Muscle layer of colon (tissue), 2 donors: ENCODE measurements at regions not wholly inside any gene's neighbourhood (a gene's known extent, or its start where the extent isn't known, plus 50 kb on each side); places are given as distances from the start of the nearest gene placed in this dataset.
"Not testable (repeated sequence)": the region's sequence is repeated elsewhere in the genome, so short reads cannot be mapped to it uniquely, and the experiment has no call there.

Experiments used
- H3K27ac ChIP-seq: one replicate; pipeline ENCODE4 v1.7.0; 2013; ENCODE audit warnings: low read depth, mild to moderate bottlenecking, low read length, moderate library complexity
- H3K27me3 ChIP-seq, 2 donors: one replicate each; pipeline ENCODE4 v1.7.0; 2013; ENCODE audit warnings: low read length in 2 of 2, mild to moderate bottlenecking in 2 of 2; ENCODE audit not compliant: insufficient read depth in 2 of 2, control insufficient read depth in 1 of 2
- H3K36me3 ChIP-seq: one replicate; pipeline ENCODE4 v1.7.0; 2013; ENCODE audit warnings: mild to moderate bottlenecking, low read length; ENCODE audit not compliant: insufficient read depth
- H3K4me1 ChIP-seq: one replicate; pipeline ENCODE4 v1.7.0; 2013; ENCODE audit warnings: mild to moderate bottlenecking, low read length; ENCODE audit not compliant: insufficient read depth
- H3K4me3 ChIP-seq, 2 donors: one replicate each; pipeline ENCODE4 v1.7.0; 2013; ENCODE audit warnings: low read length in 2 of 2, low read depth in 1 of 2, mild to moderate bottlenecking in 1 of 2, moderate library complexity in 1 of 2
- H3K9ac ChIP-seq: one replicate; pipeline ENCODE4 v1.7.0; 2013; ENCODE audit warnings: low read length
- H3K9me3 ChIP-seq: one replicate; pipeline ENCODE4 v1.7.0; 2013; ENCODE audit warnings: mild to moderate bottlenecking, low read length
- donor health status: abdominal sarcoma.
- donor health status: Adenocarcinoma of cecum.

DNA sequence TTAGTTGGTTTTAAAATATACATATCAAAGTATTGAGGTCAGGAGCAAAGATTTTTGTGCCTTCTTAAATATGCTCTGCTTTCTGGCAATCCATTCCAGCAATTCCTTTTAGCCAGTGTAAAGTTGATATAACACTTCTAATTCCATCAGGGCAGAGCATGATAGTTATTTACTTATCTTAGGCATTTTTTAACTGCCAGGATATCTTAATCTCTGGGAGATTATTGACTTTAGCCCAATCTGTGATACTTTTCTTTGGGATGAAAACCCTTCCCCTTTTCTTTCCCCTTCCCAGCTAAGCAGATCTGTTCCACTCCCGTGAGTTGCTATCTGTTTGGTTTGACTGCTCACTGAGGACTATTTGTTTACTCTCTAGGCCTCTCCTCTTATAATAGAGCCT is 168.7 kb upstream of the RSPO3 start:
- Histone ChIP-seq H3K9ac (no peak overlapping the region), H3K36me3 (no peaks in the 10 kb centered on the region), H3K27me3 (no peaks in the 10 kb centered on the region), H3K4me1 (no peaks in the 10 kb centered on the region), H3K27ac (no peak overlapping the region), H3K9me3 (no peaks in the 10 kb centered on the region), H3K4me3 (no peak overlapping the region)

DNA sequence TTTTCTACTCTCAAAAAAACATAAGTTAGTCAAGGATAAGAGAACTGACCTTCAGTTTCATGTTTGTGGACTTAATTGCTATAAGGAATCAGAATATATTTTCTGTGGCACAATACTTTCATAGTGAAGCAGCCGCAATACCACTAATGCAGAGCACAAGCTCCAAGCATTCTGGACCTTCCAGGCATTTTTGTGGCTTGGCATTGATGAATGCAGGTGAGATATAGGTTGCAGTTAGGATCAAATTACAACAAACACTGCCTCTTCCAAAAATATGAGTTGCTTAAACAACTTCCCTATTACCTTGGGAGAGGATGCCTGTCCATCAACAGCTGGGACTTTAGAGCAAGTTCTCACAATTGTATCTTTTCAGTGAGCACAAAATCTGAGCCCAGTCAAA is 162.8 kb upstream of the RSPO3 start:
- H3K36me3 ChIP-seq: no peaks in the 10 kb centered on the region
- no peaks in the 10 kb centered on the region for H3K9me3 ChIP-seq
- no peaks in the 10 kb centered on the region for H3K4me1 ChIP-seq
- H3K4me3 ChIP-seq: no peak overlapping the region
- H3K27me3 ChIP-seq: no peaks in the 10 kb centered on the region
- no peak overlapping the region for H3K9ac ChIP-seq
- no peak overlapping the region for H3K27ac ChIP-seq

DNA sequence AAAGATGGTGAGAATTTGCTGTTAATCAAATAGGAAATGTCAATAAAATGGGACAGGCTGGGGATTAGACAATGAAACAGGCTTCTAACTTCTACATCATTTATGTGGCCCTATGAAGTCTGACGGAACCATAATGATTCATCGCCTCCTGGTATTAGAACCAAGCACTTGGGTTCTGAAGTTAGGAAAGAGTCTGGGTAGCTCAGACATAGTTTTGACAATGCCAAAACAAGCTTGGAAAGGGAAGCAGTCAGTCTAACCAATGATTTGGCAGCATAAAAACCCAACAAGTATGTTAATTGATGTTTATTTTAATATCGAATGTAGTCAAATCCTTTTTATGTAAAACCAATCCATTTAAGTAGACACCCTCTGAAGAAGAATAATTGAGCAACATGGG is 160.8 kb upstream of the RSPO3 start:
- Histone ChIP-seq H3K27ac (no peak overlapping the region), H3K4me1 (no peaks in the 10 kb centered on the region), H3K36me3 (no peaks in the 10 kb centered on the region), H3K9me3 (no peaks in the 10 kb centered on the region), H3K27me3 (no peaks in the 10 kb centered on the region), H3K9ac (no peak overlapping the region), H3K4me3 (no peak overlapping the region)

DNA sequence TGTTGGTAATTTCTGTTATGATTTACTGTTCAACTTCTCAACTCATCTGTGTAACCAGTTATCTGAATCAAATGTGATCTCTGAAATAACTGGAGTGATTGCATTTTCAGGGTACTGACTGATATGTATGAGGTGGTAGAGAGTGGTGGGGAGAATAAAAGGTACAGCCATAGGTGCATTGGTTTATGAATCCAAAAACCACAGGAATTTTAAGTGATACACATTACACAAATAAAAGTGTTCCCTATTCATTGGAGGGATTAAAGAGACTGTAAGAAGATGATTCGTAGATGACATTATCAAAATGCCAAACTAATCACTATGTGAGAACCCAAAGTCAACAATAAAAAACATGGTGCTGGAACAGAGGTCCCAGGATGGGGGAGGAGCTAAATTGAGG is 158.7 kb upstream of the RSPO3 start:
- Histone ChIP-seq H3K4me3 (no peak overlapping the region), H3K9ac (no peak overlapping the region), H3K27me3 (no peaks in the 10 kb centered on the region), H3K27ac (no peak overlapping the region), H3K36me3 (no peaks in the 10 kb centered on the region), H3K9me3 (no peaks in the 10 kb centered on the region), H3K4me1 (no peaks in the 10 kb centered on the region)

DNA sequence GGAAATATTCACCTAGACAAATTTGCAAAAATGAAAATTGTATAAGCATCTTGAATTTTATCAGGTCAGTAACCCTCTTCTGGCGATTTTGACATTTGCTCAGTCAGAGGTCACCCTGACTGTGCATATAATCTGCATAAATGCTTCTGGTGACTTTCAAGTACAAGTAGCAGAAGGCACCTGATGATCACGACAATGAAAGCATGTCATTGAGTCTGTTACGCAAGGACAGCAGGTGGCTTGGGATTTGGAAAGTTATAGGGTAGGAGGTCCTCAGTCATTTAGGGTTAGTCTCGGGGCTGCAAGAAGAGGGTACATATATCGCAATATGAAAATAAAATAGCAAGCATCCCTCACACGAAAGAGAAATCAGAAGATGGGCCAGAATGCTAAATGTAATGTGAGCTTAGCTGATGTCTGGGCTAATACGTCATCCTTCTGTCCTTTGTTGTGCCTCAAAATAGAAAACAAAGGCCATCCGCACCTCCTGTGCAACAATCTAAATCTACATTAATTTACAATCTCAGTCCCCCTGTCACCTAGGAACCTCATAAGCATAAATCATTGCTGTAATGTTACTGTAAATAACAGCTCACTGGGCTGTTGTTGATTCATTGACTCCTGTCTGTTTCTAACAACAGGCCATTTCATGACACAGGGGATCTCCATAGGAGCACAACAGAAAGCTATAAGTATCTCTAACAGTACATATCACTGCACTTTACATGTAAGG is 155.2 kb upstream of the RSPO3 start:
- Histone ChIP-seq H3K9me3 (no peaks in the 10 kb centered on the region), H3K4me3 (no peak overlapping the region), H3K36me3 (no peaks in the 10 kb centered on the region), H3K27me3 (no peaks in the 10 kb centered on the region), H3K9ac (no peak overlapping the region), H3K4me1 (no peaks in the 10 kb centered on the region), H3K27ac (no peak overlapping the region)

DNA sequence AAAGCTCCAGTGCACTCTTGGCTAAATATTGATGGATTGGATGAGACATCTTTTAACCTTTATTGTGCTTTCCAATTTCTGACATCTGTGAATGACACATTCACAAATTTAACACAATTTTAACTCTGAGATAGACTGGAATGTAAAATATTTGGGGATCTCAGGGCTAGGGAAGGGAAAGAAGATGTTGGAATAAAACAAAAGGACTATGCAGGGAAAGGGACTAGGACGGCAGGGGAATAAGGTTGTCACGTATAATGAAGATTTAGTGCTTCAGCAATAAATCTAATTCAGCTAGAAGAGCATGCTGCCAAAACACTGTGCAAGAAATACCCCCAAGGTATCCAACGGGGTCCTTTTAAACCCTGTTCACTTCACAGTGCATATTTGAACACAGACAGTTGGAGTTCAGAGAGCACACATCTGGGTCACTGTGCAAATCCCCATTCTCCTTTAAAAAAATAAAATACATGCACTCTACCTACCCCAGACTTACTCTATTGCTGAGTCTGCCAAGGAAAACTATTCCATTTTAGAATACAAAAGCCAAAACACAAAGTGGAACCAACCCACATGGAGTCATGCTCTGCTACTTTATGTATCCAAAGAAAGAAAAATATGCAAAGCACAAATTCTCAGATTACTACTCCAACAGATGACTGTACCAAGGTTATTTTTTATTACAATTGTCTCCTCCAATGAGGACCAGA is 151.0 kb upstream of the RSPO3 start:
- Histone ChIP-seq H3K9me3 (no peaks in the 10 kb centered on the region), H3K4me1 (no peaks in the 10 kb centered on the region), H3K4me3 (no peak overlapping the region), H3K27ac (no peak overlapping the region), H3K27me3 (no peaks in the 10 kb centered on the region), H3K36me3 (no peaks in the 10 kb centered on the region), H3K9ac (no peak overlapping the region)

DNA sequence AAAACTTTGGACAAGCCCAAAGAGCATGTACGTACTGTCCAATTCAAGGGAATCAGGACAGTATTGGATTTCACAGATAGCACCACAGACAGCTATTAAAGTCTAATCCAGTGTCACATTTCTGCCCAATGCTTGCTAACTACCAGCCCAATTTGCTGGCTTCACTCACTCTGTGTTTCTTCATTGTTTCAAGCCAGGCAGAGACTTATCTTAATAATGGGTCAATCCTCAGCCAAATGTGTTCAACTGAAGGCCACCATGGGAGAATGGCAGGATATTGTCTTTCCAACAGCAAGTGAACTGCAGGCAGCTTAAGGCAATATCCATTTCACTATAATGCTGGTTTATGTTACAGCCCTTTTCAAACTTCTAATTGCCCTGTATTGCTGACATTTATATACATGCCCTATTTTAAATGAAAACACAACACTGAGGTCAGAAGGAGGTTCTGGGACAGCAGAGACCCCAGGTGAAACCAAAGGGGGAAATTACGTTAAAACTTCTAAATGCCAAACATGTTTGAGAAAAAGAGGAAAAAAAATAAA is 142.1 kb upstream of the RSPO3 start:
- Histone ChIP-seq H3K27ac (no peak overlapping the region), H3K9ac (no peak overlapping the region), H3K4me3 (no peak overlapping the region), H3K9me3 (no peaks in the 10 kb centered on the region), H3K36me3 (no peaks in the 10 kb centered on the region), H3K4me1 (no peaks in the 10 kb centered on the region), H3K27me3 (no peaks in the 10 kb centered on the region)

DNA sequence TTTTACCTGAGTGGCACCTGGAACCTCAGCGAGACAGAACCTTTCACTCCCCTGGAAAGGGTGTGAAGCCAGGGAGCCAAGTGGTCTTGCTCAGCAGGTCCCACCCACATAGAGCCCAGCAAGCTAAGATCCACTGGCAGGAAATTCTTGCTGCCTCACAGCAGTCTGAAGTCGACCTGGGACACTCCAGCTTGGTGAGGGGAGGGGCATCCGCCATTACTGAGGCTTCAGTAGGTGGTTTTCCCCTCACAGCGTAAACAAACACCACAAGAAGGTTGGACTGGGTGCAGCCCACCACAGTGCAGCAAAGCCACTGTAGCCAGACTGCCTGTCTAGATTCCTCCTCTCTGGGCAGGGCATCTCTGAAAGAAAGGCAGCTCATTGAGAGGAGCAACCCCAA is 134.7 kb upstream of the RSPO3 start:
- no peaks in the 10 kb centered on the region for H3K9me3 ChIP-seq

DNA sequence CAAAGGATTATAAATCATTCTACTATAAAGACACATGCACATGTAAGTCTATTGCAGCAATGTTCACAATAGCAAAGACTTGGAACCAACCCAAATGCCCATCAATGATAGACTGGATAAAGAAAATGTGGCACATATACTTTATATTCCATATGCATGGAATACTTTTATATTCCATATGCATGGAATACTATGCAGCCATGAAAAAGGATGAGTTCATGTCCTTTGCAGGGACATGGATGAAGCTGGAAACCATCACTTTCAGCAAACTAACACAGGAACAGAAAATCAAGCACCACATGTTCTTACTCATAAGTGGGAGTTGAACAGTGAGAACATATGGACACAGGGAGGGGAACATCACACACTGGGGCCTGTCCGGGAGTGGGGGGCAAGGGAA is 130.3 kb upstream of the RSPO3 start:
- H3K9ac ChIP-seq, H3K4me1 ChIP-seq, H3K36me3 ChIP-seq, H3K27ac ChIP-seq, H3K27me3 ChIP-seq, H3K4me3 ChIP-seq, H3K9me3 ChIP-seq: not testable (repeated sequence)

More for the DNA sequence above, 134.7 kb upstream of the RSPO3 start:
- no peak overlapping the region for H3K27ac ChIP-seq
- no peaks in the 10 kb centered on the region for H3K36me3 ChIP-seq
- no peaks in the 10 kb centered on the region for H3K4me1 ChIP-seq
- no peaks in the 10 kb centered on the region for H3K27me3 ChIP-seq
- no peak overlapping the region for H3K9ac ChIP-seq
- H3K4me3 ChIP-seq: no peak overlapping the region

DNA sequence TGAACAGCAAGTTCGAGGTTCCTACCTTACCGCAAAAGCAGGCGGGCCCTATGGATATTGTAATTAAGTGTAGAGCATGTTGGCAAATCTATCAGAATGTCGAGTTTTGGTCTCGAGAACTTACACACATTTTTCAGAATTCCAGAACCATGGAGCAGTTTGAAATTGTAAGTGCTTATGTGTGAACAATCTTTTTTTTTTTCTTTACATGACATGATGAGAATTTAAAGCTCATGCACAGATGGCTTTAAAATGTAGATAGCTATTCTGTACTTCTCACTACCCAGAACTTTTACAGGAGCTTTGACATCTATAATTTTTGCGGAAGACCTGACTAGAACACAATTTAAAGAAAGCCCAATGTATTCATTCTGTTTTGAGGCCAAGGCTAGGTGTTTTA is 117.8 kb upstream of the RSPO3 start:
- Histone ChIP-seq H3K27ac (no peak overlapping the region), H3K9me3 (no peaks in the 10 kb centered on the region), H3K27me3 (no peaks in the 10 kb centered on the region), H3K9ac (no peak overlapping the region), H3K4me3 (no peak overlapping the region), H3K36me3 (no peaks in the 10 kb centered on the region), H3K4me1 (no peaks in the 10 kb centered on the region)

DNA sequence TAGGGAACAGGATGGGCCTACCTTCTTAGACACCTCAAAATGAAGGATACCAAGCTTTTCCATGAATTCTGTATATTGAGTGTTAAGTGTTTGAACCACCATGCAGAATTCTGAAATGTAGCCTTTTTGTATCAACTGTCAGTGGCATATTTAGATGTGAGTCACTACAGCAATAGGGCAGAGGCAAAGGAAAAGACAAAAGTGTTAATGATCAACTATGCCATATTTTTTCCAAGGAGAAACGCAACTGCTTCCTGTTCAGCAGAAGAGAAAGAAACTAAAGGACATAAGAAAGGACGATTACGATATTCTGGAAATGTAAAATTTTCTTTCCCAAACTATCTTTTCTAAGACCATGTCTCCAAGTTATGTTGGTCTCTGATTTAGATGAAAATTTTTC is 104.6 kb upstream of the RSPO3 start:
- H3K4me3 ChIP-seq: no peak overlapping the region
- H3K36me3 ChIP-seq: no peaks in the 10 kb centered on the region
- H3K9ac ChIP-seq: no peak overlapping the region
- H3K27me3 ChIP-seq: no peaks in the 10 kb centered on the region
- no peaks in the 10 kb centered on the region for H3K4me1 ChIP-seq
- H3K9me3 ChIP-seq: no peaks in the 10 kb centered on the region
- no peak overlapping the region for H3K27ac ChIP-seq

DNA sequence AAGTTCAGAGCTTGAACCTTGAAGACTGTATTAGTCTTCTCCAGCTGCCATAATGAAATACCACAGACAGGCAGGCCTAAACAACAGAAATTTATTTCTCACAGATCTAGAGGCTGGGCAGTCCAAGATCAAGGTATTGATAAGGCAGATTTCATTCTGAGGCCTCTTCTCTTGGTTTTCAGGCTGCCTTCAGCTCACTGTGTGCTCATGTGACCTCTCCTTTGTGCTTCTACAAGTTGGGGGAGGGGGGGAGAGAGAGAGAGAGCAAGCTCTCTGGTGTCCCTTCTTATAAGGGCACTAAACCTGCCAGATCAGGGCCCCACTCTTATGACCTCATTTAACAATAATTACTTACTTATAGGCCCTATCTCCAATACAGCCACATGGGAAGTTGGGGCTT is 102.6 kb upstream of the RSPO3 start:
- Histone ChIP-seq H3K4me1 (no peaks in the 10 kb centered on the region), H3K4me3 (no peak overlapping the region), H3K9ac (no peak overlapping the region), H3K27me3 (no peaks in the 10 kb centered on the region), H3K36me3 (no peaks in the 10 kb centered on the region), H3K9me3 (no peaks in the 10 kb centered on the region), H3K27ac (no peak overlapping the region)
